Activated naive CD8-positive, alpha-beta T cell treated with anti-CD3 and anti-CD28 coated beads, Interleukin-2, amount 10 ng/mL, durations not matched to agents 7 days and 5 days (primary cell): ENCODE measurements at regions not wholly inside any gene's neighbourhood (a gene's known extent, or its start where the extent isn't known, plus 50 kb on each side); places are given as distances from the start of the nearest gene placed in this dataset.

Experiments used
- ATAC-seq: fragments of 150-1000 bp; cut with Tn5 transposase; one replicate; pipeline ENCODE4 v1.10.0; 2021; ENCODE audit warnings: low read depth, moderate library complexity
- POLR2A ChIA-PET: fragments of 350-600 bp; sonication (Branson Sonifier 250); formaldehyde crosslinking; loops from one replicate; lab custom pipeline; 2021; ENCODE audit warnings: antibody characterized with exemption; lab: Charles Lee
- DNase-seq: peaks from one replicate; pipeline ENCODE4 v3.0.0; 2021
- H3K27ac Mint-ChIP-seq: one replicate; pipeline ENCODE4 v1.8.0; 2022; ENCODE audit warnings: mild to moderate bottlenecking, mixed read lengths
- H3K27me3 Mint-ChIP-seq: one replicate; pipeline ENCODE4 v1.8.0; 2022; ENCODE audit warnings: mild to moderate bottlenecking, moderate library complexity, mixed read lengths
- H3K36me3 Mint-ChIP-seq: one replicate; pipeline ENCODE4 v1.8.0; 2021; ENCODE audit warnings: mild to moderate bottlenecking, mixed read lengths
- H3K4me1 Mint-ChIP-seq: one replicate; pipeline ENCODE4 v1.8.0; 2021; ENCODE audit warnings: mixed read lengths
- H3K4me3 Mint-ChIP-seq: one replicate; pipeline ENCODE4 v1.8.0; 2022; ENCODE audit warnings: mild to moderate bottlenecking, moderate library complexity, mixed read lengths
- H3K9me3 Mint-ChIP-seq: one replicate; pipeline ENCODE4 v1.8.0; 2021; ENCODE audit warnings: mixed read lengths

DNA sequence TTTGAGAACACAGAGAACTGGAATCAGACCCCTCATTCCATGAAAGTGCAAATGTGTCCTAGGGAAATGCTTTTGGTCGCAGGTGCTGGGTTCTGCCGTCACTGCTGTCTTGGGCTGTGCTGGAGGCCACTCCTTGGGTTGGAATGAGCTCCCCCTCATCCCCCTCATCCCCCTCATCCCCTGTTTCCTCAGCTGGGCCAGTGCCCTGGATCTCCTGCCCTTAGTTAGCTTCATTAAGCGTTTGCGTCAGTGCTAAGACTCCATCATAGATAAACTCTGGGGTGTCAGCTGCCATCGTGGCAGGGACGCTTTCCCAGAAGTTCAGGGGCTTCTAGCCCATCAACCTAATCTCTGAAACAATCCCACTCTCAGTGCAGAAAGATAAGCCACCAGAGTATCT, 97.1 kb upstream of the ZNF516 start:
- POLR2A ChIA-PET, result no interaction called here
- DNase-seq (no peak), ATAC-seq (no peak)
- Mint-ChIP-seq H3K4me3 (no peak overlapping the region), H3K27me3 (peaks cover 33% of the 10 kb centered on the region), H3K4me1 (peaks cover 10% of the 10 kb centered on the region), H3K27ac (no peak overlapping the region), H3K9me3 (peaks cover 3% of the 10 kb centered on the region), H3K36me3 (no peaks in the 10 kb centered on the region)

DNA sequence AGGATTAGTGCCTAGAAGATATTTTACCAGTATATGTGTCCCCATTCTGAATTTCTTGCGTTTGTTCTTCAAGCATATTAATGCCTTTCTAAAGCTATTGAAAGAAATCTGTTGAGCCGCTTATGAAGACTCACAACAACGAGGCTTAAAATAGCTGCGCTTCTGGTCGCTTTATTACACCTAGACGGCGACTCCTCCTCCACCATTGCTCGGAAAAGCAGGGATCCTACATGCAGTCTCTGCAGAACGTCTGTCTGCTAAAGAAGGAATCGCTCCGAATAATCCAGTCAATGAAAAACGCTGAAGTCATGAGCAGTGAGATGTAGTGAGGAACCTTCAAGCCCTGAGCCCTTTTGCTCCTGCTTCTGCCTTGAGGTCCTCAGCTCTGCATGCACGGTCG, 94.8 kb upstream of the ZNF516 start:
- H3K4me3 Mint-ChIP-seq, result no peak overlapping the region
- H3K27me3 Mint-ChIP-seq, result peaks cover 35% of the 10 kb centered on the region
- peaks cover 10% of the 10 kb centered on the region for H3K4me1 Mint-ChIP-seq
- peaks cover under 1% of the 10 kb centered on the region for H3K9me3 Mint-ChIP-seq
- ATAC-seq, result no peak
- DNase-seq, result no peak
- H3K36me3 Mint-ChIP-seq, result no peaks in the 10 kb centered on the region
- POLR2A ChIA-PET, result no interaction called here
- no peak overlapping the region for H3K27ac Mint-ChIP-seq

DNA sequence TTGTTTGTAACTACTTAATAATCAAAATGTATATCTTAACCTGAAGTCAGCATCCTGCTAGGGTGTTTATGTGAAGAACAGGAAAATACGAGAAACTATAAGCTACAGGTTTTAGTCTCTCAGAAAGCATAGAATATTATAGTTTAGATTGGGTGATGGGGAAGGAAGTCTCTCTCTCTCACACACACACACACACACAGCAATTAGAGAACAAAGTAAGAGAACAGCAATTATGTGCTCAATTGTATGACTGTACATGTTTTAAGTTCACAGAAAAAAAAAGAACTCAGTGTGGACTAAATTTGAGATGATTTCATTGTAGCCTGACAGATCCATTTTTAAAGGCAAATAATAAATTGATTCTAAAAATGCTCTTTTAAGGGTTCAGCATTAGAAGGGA, 94.3 kb upstream of the ZNF516 start:
- POLR2A ChIA-PET, result no interaction called here
- peaks cover 10% of the 10 kb centered on the region for H3K4me1 Mint-ChIP-seq
- DNase-seq (no peak), ATAC-seq (no peak)
- no peak overlapping the region for H3K4me3 Mint-ChIP-seq
- H3K9me3 Mint-ChIP-seq, result no peaks in the 10 kb centered on the region
- no peaks in the 10 kb centered on the region for H3K36me3 Mint-ChIP-seq
- no peak overlapping the region for H3K27ac Mint-ChIP-seq
- peaks cover 41% of the 10 kb centered on the region for H3K27me3 Mint-ChIP-seq

DNA sequence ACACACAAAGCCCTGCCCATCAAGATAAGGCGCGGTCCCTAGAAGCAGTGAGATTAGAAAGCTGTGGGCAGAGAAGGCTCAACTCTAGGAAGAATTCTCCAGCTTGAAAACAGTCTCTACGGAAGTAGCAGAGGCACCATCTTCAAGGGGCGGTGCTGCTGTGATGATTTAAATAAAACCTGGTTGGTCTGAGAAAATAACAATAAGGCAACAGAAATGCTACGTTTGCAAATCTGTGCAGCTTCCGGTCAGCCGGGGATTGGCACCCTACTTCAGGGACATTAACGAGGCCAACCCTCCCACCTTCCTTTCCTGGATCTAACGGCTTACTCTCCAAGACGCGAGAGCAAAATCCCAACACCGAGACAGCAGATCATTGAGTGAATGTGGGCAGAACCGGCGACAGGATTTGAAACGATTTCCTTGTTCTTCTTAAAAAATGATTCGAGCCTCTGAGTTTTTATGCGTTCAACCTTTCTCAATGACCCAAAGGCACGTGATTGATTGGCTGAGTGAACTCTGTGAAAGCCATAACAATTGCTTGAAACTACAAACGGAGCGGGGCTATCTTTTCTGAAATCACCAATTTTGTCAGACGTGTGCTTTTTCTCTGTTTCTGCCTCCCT, 93.7 kb upstream of the ZNF516 start:
- ATAC-seq (no peak), DNase-seq (no peak)
- peaks cover 10% of the 10 kb centered on the region for H3K4me1 Mint-ChIP-seq
- H3K9me3 Mint-ChIP-seq, result no peaks in the 10 kb centered on the region
- H3K27ac Mint-ChIP-seq, result no peak overlapping the region
- no peaks in the 10 kb centered on the region for H3K36me3 Mint-ChIP-seq
- POLR2A ChIA-PET, result no interaction called here
- H3K4me3 Mint-ChIP-seq, result peak overlapping the region; percentile 12
- H3K27me3 Mint-ChIP-seq, result peaks cover 41% of the 10 kb centered on the region

DNA sequence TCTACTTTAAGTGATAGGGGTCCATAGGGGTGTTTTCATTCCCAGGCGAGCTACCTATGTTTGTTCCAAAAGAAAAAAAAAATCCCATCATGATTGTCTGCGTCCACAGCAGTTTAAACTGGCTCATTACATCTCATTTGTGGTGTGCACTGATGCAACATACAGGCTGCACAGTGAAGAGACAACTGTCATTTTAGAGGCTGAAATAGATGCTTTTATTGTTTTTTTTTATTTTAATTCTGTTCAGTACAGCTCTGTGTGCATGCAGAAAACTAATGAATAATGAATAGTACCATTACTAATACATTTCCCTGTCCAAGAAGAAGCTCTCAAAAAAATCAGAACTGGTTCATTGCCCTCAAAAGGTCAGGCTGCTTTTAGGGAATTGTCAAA, 92.8 kb upstream of the ZNF516 start:
- no peak overlapping the region for H3K27ac Mint-ChIP-seq
- peaks cover 45% of the 10 kb centered on the region for H3K27me3 Mint-ChIP-seq
- no peaks in the 10 kb centered on the region for H3K9me3 Mint-ChIP-seq
- H3K36me3 Mint-ChIP-seq, result no peaks in the 10 kb centered on the region
- peaks cover 10% of the 10 kb centered on the region for H3K4me1 Mint-ChIP-seq
- ATAC-seq, result no peak
- H3K4me3 Mint-ChIP-seq, result no peak overlapping the region
- POLR2A ChIA-PET, result no interaction called here
- no peak for DNase-seq

DNA sequence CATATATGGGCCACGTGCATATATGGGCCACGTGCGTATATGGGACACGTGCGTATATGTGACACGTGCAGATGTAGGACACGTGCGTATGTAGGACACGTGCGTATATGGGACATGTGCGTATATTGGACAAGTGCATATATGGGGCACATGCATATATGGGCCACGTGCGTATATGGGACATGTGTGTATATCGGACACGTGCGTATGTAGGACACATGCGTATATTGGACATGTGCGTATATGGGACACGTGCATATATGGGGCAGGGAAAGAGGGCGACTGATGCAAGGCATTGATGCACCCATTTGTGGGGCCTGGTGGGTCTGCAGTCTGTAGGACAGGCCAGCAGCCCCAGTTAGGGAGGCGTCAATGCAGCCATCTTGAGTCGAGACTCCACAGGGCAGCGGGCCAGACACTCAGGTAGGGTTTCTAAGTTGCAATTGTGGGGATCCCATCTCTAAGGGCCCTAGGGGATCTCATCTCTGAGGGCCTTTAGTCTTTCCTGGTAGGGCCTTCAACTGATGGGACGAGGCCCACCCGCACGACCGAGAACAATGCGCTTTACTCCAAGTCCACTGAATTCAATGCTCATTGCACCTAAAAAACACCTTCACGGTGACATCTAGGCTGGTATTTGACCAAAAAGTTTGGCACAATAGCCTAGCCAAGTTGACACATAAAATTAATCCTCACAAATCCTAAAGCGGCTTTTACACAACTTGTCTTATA, 92.3 kb upstream of the ZNF516 start:
- H3K4me3 Mint-ChIP-seq, result no peak overlapping the region
- no peak overlapping the region for H3K27ac Mint-ChIP-seq
- H3K4me1 Mint-ChIP-seq, result peaks cover 10% of the 10 kb centered on the region
- H3K27me3 Mint-ChIP-seq, result peaks cover 43% of the 10 kb centered on the region
- no peaks in the 10 kb centered on the region for H3K9me3 Mint-ChIP-seq
- DNase-seq, result no peak
- ATAC-seq, result no peak
- H3K36me3 Mint-ChIP-seq, result no peaks in the 10 kb centered on the region
- POLR2A ChIA-PET, result no interaction called here

DNA sequence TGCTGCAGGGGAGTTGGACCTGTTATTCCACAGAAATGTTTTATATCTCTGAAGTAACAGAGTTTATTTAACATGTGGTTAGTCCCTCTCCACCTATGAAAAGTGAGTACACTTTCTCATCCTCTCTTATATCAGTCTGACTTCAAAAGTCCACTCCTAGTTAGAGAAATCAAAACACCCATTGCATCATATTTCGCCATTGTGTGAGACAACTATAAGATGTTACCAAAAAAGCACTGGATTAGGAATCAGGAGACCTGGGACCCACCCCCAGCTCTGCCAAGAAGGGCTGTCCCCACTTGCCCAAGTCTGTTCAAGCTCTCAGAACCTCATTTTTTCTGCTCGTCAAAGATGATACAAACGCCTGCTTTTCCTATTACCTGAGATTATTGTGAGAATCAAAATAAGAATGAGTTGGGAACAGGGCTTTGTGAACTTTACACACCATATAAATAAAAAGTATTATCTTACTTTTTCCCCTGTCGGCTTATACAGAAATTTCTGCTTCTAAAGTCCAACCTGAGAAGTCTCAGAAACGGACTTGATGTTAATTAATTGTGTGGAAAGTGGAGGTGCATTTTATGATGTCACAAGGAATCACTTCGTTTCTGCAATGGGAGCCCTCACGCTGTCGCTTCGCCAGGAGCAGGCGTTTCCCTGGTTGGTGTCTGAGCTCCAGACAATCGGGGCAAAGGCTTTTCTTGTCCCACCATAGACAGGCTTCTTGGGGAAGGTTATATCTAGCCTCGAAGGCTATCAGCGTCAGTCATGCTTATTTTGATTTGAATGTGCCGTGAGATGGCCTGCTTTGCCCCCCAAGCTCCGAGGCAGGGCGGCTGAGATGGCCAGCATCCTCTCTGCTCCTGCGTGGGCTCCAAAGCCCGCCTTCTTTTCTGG, 89.6 kb upstream of the ZNF516 start:
- H3K4me1 Mint-ChIP-seq, result peaks cover 10% of the 10 kb centered on the region
- H3K9me3 Mint-ChIP-seq, result no peaks in the 10 kb centered on the region
- no peaks in the 10 kb centered on the region for H3K36me3 Mint-ChIP-seq
- H3K27me3 Mint-ChIP-seq, result peaks cover 41% of the 10 kb centered on the region
- no peak overlapping the region for H3K27ac Mint-ChIP-seq
- POLR2A ChIA-PET, result no interaction called here
- DNase-seq (no peak), ATAC-seq (no peak)
- H3K4me3 Mint-ChIP-seq, result no peak overlapping the region

DNA sequence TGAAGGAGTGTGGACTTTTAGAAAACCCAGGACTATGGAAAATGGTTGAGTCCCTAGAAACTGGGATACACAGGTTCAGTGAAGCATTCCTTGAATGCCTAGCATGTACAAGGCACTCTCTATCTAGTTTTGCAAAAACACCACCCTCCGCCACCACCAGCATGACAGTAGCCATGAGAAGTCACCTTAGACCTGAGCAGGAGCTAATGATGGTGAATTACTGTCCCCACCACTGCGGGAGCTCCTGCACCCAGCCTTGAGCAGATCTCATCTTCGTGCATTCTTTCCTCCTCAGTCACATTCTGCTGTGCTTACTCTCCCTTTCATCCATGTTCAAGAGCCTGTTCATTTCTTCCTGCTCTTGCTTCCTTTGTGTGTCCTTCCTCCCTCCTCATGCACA, 86.2 kb upstream of the ZNF516 start:
- H3K27ac Mint-ChIP-seq, result no peak overlapping the region
- no peaks in the 10 kb centered on the region for H3K36me3 Mint-ChIP-seq
- POLR2A ChIA-PET, result no interaction called here
- ATAC-seq (no peak), DNase-seq (no peak)
- H3K9me3 Mint-ChIP-seq, result no peaks in the 10 kb centered on the region
- H3K4me3 Mint-ChIP-seq, result no peak overlapping the region
- H3K27me3 Mint-ChIP-seq, result peaks cover 36% of the 10 kb centered on the region
- peaks cover 2% of the 10 kb centered on the region for H3K4me1 Mint-ChIP-seq

DNA sequence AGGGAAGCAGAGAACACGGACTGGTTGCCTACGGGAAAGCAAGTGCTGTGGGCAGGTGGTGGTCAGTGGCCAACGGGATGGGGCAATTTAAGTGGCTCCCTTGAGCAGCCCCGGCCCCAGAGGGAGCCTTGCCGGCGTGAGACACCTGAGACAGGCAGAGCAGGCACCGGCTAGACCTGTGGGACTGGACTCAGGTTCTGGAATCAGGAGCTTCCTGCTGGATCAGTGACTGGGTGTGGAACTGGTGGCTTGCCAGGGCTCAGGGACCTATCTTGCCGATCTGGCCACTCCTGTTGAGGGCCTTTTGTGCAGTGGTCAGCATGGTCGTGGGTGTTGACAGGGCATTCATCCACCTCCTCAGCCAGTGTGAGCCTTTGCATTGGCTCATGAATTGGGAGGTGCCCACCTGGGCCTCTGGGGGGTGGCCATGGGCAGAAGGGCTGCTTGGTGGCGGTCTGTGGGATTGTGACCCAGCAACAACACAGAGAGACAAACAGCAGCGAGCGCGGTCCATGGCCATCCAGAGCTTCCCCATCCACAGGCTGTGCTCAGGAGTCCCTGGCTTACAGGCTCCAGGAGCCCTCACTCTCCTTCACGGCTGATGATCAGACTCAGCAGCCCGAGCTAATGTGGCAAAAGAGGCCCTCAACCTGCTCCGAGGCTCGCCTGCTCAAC, 85.4 kb upstream of the ZNF516 start:
- H3K4me1 Mint-ChIP-seq, result peaks cover 2% of the 10 kb centered on the region
- DNase-seq (no peak), ATAC-seq (no peak)
- no peaks in the 10 kb centered on the region for H3K9me3 Mint-ChIP-seq
- H3K27ac Mint-ChIP-seq, result no peak overlapping the region
- H3K27me3 Mint-ChIP-seq, result peaks cover 38% of the 10 kb centered on the region
- no peak overlapping the region for H3K4me3 Mint-ChIP-seq
- POLR2A ChIA-PET, result no interaction called here
- no peaks in the 10 kb centered on the region for H3K36me3 Mint-ChIP-seq

DNA sequence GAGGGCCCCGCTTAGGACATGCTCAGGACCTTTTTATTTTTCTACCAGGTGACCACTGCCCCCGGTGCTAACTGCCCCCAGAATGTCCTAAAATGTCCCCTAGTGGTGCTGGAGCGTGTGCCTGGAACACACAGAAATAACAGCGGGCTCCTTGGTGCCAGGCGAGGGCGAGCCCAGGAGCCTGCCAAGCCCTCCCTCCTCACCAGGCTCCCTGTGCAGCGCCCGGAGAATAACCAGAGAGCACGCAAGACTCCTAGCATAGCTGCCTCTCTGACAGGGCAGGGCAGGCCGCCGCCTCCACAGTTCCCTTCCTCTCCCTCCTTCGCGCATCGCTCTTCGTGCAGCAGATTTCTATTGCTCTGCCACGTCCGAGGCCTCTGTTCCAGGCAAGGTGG, 84.3 kb upstream of the ZNF516 start:
- no peaks in the 10 kb centered on the region for H3K36me3 Mint-ChIP-seq
- ATAC-seq, result no peak
- POLR2A ChIA-PET, result no interaction called here

DNA sequence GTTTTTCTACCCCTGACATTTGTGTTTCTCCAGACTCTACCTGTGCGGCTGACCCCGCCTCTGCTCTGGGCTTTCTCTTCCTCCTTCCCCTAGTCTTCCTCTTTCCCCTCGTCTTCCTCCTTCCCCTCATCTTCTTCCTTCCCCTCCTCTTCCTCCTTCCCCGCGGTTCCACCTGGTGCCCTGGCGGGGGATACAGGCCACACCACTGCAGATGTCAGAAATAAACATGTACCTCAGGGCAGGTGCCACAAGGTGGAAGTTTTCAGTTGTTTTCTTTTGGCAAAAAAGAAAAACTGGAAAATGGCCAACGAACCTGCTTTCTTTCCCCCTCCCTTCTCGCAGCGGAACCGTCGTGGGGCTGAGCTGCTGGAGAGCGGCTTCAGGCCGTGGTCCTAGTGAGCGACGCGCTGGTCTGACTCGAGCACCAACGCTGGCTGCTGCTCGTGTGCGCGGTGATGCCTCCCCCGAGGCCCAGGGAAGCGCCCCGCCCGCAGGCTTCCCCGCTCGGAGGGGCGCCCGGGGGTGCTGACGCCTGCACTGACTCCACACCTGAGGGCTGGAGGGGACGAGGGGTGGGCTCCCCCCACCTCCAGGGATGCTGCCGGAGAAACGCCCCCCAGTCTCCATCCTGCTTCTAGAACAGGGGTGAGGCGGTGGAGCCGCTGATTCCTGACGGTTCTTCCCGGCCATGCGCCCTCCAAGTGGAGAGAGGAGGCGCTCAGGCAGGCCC, 83.7 kb upstream of the ZNF516 start:
- ATAC-seq (no peak), DNase-seq (no peak)
- Mint-ChIP-seq H3K9me3 (no peaks in the 10 kb centered on the region), H3K4me3 (no peak overlapping the region), H3K27me3 (peaks cover 41% of the 10 kb centered on the region), H3K36me3 (no peaks in the 10 kb centered on the region), H3K4me1 (peaks cover 2% of the 10 kb centered on the region), H3K27ac (no peak overlapping the region)
- POLR2A ChIA-PET, result no interaction called here

More for the DNA sequence above, 84.3 kb upstream of the ZNF516 start:
- Mint-ChIP-seq H3K27me3 (peaks cover 41% of the 10 kb centered on the region), H3K4me3 (no peak overlapping the region), H3K27ac (no peak overlapping the region), H3K9me3 (no peaks in the 10 kb centered on the region), H3K4me1 (peaks cover 2% of the 10 kb centered on the region)
- DNase-seq, result no peak

DNA sequence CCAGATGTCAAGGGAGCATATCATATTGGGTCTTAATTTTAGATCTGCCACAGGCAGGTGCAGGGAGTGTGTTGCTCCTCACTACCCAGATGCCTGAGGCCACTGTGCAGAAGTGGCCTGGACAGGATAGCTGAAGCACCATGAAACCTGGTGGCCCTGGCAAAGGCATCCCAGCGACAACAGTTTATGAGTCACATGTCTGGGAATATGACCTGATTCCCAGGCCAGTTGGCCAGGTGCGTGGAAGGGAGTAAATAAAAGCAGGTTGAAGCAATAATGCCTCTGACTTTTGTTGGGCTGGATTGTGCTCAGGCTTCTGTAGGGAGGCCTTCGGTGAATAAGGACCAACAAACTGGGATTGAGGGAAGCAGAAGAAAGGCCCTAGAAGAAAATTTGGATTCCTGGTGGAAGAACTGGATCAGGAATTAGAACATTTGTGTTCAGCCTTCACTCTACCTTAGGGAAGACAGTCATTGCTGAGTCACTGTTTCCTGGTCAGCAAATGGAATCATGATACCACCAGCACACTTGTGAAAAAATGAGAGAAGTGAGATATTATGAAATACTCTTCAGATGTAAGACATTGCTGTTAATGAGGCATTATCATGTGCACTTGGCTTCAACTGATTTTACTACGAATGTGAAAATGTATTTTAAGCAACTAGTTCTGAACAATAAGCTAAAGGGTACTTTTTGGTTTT, 78.4 kb upstream of the ZNF516 start:
- Mint-ChIP-seq H3K27ac (no peak overlapping the region), H3K36me3 (no peaks in the 10 kb centered on the region), H3K4me1 (peaks cover under 1% of the 10 kb centered on the region), H3K27me3 (peaks cover 24% of the 10 kb centered on the region), H3K4me3 (no peak overlapping the region), H3K9me3 (no peaks in the 10 kb centered on the region)
- no peak for ATAC-seq
- no peak for DNase-seq
- POLR2A ChIA-PET, result no interaction called here
